ENCODE measurements at regions not wholly inside any gene's neighbourhood (a gene's known extent, or its start where the extent isn't known, plus 50 kb on each side); places are given as distances from the start of the nearest gene placed in this dataset.

DNA sequence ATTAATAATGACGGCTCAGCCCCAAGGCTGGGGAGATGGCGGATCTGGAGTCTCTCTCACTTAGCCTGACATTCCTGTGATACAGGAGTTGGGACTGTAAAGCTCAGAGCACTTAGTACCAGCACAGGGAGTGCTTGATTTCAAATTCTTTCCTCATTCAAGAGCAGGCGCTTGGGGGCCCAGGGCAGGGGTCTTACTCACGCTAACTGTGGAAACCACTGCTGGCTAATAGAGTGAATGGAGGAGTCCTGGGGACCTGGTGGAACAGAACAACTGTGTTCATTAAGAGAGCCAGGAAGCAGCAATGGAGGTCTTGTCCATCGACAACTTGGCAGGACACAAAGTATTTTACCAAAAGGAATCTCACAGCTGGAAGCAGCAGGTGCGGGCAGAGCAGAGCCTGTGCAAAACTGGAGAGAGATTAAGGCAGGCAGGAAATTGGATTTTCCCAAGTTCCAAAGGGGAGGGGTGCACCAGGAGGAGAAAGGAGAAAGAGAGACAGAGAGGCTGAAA, 358.9 kb downstream of the TNS1 start:
- Histone ChIP-seq H3K79me2 (peaks cover 18% of the 10 kb centered on the region), H3K27me3 (ENCODE audit: control insufficient read depth, insufficient read depth, low read length) (no peaks in the 10 kb centered on the region), H3K4me3 (ENCODE audit: low read depth, low read length) (no peak overlapping the region), H3K4me1 (peaks cover 4% of the 10 kb centered on the region), H3K27ac (no peak overlapping the region), H3K4me2 (ENCODE audit: low read length) (no peak overlapping the region), H3K36me3 (ENCODE audit: control insufficient read depth, insufficient read depth, low read length) (no peaks in the 10 kb centered on the region), H3K9ac (no peak overlapping the region), H3K9me3 (ENCODE audit: control insufficient read depth, low read length) (no peaks in the 10 kb centered on the region), H2AFZ (no peak overlapping the region)
- TF ChIP-seq, protein P1, sequence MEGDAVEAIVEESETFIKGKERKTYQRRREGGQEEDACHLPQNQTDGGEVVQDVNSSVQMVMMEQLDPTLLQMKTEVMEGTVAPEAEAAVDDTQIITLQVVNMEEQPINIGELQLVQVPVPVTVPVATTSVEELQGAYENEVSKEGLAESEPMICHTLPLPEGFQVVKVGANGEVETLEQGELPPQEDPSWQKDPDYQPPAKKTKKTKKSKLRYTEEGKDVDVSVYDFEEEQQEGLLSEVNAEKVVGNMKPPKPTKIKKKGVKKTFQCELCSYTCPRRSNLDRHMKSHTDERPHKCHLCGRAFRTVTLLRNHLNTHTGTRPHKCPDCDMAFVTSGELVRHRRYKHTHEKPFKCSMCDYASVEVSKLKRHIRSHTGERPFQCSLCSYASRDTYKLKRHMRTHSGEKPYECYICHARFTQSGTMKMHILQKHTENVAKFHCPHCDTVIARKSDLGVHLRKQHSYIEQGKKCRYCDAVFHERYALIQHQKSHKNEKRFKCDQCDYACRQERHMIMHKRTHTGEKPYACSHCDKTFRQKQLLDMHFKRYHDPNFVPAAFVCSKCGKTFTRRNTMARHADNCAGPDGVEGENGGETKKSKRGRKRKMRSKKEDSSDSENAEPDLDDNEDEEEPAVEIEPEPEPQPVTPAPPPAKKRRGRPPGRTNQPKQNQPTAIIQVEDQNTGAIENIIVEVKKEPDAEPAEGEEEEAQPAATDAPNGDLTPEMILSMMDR (IDR thresholded peaks at IDR 0.05), result no peak

DNA sequence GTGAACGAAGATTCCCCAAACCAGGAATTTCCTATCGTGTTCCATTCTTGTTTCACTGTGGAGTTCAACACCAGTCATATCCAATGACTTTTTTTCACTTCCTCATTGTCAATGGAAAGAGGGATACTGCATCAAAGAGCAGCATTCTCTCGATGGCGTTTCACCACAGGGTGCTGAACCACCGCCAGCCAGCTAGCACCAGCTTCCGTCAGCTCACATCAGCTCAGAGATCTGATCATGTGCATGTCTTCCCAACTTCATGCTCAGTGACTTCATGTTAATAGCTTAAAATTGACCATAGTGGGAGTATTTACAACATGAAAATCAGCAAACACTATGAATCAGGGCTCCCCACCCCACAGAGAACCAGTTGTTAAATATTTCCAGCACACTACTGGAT, 359.9 kb downstream of the TNS1 start:
- Histone ChIP-seq H3K9me3 (ENCODE audit: control insufficient read depth, low read length) (no peaks in the 10 kb centered on the region), H3K4me3 (ENCODE audit: low read depth, low read length) (no peak overlapping the region), H3K9ac (no peak overlapping the region), H3K36me3 (ENCODE audit: control insufficient read depth, insufficient read depth, low read length) (no peaks in the 10 kb centered on the region), H3K27me3 (ENCODE audit: control insufficient read depth, insufficient read depth, low read length) (no peaks in the 10 kb centered on the region), H3K4me1 (peaks cover 4% of the 10 kb centered on the region), H3K79me2 (peaks cover 14% of the 10 kb centered on the region), H3K4me2 (ENCODE audit: low read length) (no peak overlapping the region), H2AFZ (no peak overlapping the region), H3K27ac (no peak overlapping the region)
- TF ChIP-seq, protein P1 (IDR thresholded peaks at IDR 0.05), result no peak

DNA sequence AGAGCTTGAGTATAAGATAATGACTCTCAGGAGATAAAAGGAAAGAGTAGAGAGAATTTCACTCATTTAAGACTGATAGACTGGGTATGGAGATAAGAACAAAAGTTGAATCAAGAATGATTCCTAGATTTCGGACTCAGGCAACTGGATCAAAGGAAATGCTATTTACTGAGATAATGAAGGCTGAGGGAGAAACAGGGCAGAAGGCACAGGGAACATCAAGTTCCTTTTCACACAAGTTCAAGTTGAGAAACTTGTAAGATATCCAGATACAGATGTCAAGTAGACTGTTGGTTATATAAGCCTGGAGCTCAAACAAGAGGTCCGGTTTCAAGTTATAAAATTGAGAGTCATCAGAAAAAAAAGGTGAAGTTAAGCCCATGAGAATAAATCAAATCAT, 360.8 kb downstream of the TNS1 start:
- Histone ChIP-seq H3K9ac (no peak overlapping the region), H3K79me2 (peaks cover 15% of the 10 kb centered on the region), H3K4me2 (ENCODE audit: low read length) (no peak overlapping the region), H3K27me3 (ENCODE audit: control insufficient read depth, insufficient read depth, low read length) (no peaks in the 10 kb centered on the region), H3K27ac (peak overlapping the region; percentile 10), H2AFZ (no peak overlapping the region), H3K4me1 (peaks cover 4% of the 10 kb centered on the region), H3K4me3 (ENCODE audit: low read depth, low read length) (no peak overlapping the region), H3K9me3 (ENCODE audit: control insufficient read depth, low read length) (no peaks in the 10 kb centered on the region), H3K36me3 (ENCODE audit: control insufficient read depth, insufficient read depth, low read length) (no peaks in the 10 kb centered on the region)
- TF ChIP-seq, protein P1 (IDR thresholded peaks at IDR 0.05), result no peak

DNA sequence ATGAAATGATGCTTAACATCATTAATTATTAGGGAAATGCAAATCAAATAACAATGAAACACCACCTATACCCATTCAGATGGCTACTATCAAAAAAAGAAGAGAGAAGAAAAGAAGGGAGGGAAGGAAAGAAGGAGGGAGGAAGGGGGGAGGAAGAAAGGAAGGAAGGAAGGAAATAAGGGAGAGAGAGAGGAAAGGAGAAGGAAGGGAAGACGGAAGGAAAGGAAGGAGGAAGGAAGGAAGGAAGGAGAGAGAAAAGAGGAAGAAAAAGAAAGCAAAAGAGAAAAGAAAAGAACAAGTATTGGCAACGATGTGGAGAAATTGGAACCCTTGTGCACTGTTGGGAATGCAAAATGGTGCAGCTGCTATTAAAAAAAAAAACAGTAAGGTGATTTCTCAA, 363.3 kb downstream of the TNS1 start:
- H3K9me3 ChIP-seq (ENCODE audit: control insufficient read depth, low read length), result no peaks in the 10 kb centered on the region

DNA sequence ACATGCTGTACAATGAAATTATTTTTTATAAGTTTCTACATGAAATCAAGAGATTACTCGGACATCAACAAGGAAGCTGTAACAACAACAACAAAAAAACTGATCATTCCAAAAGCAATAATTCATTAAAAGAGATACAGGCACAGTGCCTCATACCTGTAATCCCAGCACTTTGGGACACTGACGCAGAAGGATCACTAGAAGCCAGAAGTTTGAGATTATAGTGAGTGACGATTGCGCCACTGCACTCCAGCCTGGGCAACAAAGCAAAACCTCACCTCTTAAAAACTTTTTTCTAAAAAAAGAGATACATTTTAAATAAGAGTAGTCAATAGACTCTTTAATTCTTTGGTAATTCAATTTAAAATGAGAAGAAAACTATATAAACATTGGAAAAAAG, 364.3 kb downstream of the TNS1 start:
- Histone ChIP-seq H3K9me3 (ENCODE audit: control insufficient read depth, low read length) (no peaks in the 10 kb centered on the region), H3K4me1 (peaks cover 4% of the 10 kb centered on the region), H3K79me2 (peaks cover 36% of the 10 kb centered on the region), H3K36me3 (ENCODE audit: control insufficient read depth, insufficient read depth, low read length) (no peaks in the 10 kb centered on the region), H3K27me3 (ENCODE audit: control insufficient read depth, insufficient read depth, low read length) (no peaks in the 10 kb centered on the region), H3K4me2 (ENCODE audit: low read length) (no peak overlapping the region), H3K27ac (no peak overlapping the region), H3K9ac (no peak overlapping the region), H3K4me3 (ENCODE audit: low read depth, low read length) (no peak overlapping the region), H2AFZ (no peak overlapping the region)
- TF ChIP-seq, protein P1 (IDR thresholded peaks at IDR 0.05), result no peak

More for the DNA sequence above, 363.3 kb downstream of the TNS1 start:
- Histone ChIP-seq H2AFZ (no peak overlapping the region), H3K79me2 (peaks cover 33% of the 10 kb centered on the region), H3K9ac (no peak overlapping the region), H3K36me3 (ENCODE audit: control insufficient read depth, insufficient read depth, low read length) (no peaks in the 10 kb centered on the region), H3K4me2 (ENCODE audit: low read length) (no peak overlapping the region), H3K27me3 (ENCODE audit: control insufficient read depth, insufficient read depth, low read length) (no peaks in the 10 kb centered on the region), H3K4me1 (peaks cover 4% of the 10 kb centered on the region), H3K27ac (no peak overlapping the region), H3K4me3 (ENCODE audit: low read depth, low read length) (no peak overlapping the region)
- TF ChIP-seq, protein P1 (IDR thresholded peaks at IDR 0.05), result no peak
